Activated T-helper 17 cell treated with anti-CD3 and anti-CD28 coated beads, Interleukin-2, amount 50 U/mL, for 72 hours (primary cell): ENCODE measurements at regions not wholly inside any gene's neighbourhood (a gene's known extent, or its start where the extent isn't known, plus 50 kb on each side); places are given as distances from the start of the nearest gene placed in this dataset.
A peak's percentile ranks its signal among the peaks of the same experiment; 100 is the strongest.
"Not testable (repeated sequence)": the region's sequence is repeated elsewhere in the genome, so short reads cannot be mapped to it uniquely, and the experiment has no call there.

Experiments
- ATAC-seq: fragments of 150-1000 bp; cut with Tn5 transposase; replicated peaks from 2 replicates; pipeline ENCODE4 v1.10.0; 2021; ENCODE audit warnings: mild to moderate bottlenecking, moderate library complexity
- H3K27ac Mint-ChIP-seq: one replicate; pipeline ENCODE4 v1.8.0; 2022; ENCODE audit warnings: mixed read lengths
- H3K27me3 Mint-ChIP-seq: one replicate; pipeline ENCODE4 v1.8.0; 2022; ENCODE audit warnings: mixed read lengths
- H3K36me3 Mint-ChIP-seq: one replicate; pipeline ENCODE4 v1.8.0; 2022; ENCODE audit warnings: low read depth, mild to moderate bottlenecking, mixed read lengths
- H3K4me1 Mint-ChIP-seq: one replicate; pipeline ENCODE4 v1.8.0; 2022; ENCODE audit warnings: mixed read lengths
- H3K4me3 Mint-ChIP-seq: one replicate; pipeline ENCODE4 v1.8.0; 2022; ENCODE audit warnings: mild to moderate bottlenecking, mixed read lengths
- H3K9me3 Mint-ChIP-seq: one replicate; pipeline ENCODE4 v1.8.0; 2022; ENCODE audit warnings: mixed read lengths

GRCh38 chr5:102090770-102091169, 205.3 kb downstream of the SLCO4C1 start:
- H3K27me3 Mint-ChIP-seq = no peaks in the 10 kb centered on the region
- H3K4me3 Mint-ChIP-seq = no peak overlapping the region
- ATAC-seq = peak; percentile 21
- H3K27ac Mint-ChIP-seq = no peak overlapping the region
- H3K4me1 Mint-ChIP-seq = no peaks in the 10 kb centered on the region
- H3K9me3 Mint-ChIP-seq = peaks cover 6% of the 10 kb centered on the region
- H3K36me3 Mint-ChIP-seq = no peaks in the 10 kb centered on the region

DNA sequence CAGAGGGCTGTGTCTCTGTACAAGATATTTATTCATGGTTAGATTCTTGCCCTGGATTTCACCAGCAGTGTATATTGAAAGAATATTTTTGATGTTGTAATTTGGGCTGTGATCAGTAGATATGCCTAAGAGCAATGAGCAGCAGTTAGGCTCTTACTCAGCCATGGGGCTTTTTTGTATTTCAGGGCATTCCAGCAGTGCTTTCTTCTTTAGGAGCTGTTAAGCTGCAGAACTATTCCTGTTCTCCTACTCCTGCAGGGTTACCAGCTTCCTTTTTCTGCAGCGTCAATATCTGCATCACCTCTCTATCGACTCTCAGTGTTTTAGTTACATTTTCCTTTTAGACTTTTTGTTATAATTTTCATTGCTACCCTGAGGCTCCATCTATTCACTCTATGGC, 206.2 kb downstream of the SLCO4C1 start:
- H3K36me3 Mint-ChIP-seq = no peaks in the 10 kb centered on the region
- ATAC-seq = no peak
- H3K9me3 Mint-ChIP-seq = peaks cover 12% of the 10 kb centered on the region
- no peaks in the 10 kb centered on the region for H3K4me1 Mint-ChIP-seq
- H3K27me3 Mint-ChIP-seq = no peaks in the 10 kb centered on the region
- H3K4me3 Mint-ChIP-seq = no peak overlapping the region
- no peak overlapping the region for H3K27ac Mint-ChIP-seq

DNA sequence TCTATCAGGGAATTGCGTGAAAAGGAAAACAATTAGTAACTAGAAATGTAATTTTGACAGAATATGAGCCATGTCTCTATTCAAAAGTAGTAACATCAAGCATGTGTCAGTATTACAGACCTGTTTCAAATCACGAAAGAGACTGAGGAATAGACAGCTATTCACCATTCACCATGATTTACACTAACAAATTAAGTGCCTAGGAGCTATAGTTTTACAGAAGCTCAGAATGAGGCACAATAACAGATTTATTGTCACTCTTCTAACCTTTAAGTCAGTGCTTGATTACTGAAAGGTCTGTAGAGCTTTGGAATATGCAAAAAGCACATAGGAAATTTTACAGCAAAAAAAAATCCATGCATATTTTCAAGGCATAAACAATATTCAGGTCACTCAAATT, 208.2 kb downstream of the SLCO4C1 start:
- Mint-ChIP-seq H3K4me1 (no peaks in the 10 kb centered on the region), H3K4me3 (no peak overlapping the region), H3K27me3 (no peaks in the 10 kb centered on the region), H3K36me3 (no peaks in the 10 kb centered on the region), H3K9me3 (peaks cover 9% of the 10 kb centered on the region), H3K27ac (no peak overlapping the region)
- ATAC-seq = no peak

- ATAC-seq = no peak
- H3K4me3 Mint-ChIP-seq = no peak overlapping the region
- no peaks in the 10 kb centered on the region for H3K27me3 Mint-ChIP-seq
- no peaks in the 10 kb centered on the region for H3K4me1 Mint-ChIP-seq
- no peaks in the 10 kb centered on the region for H3K36me3 Mint-ChIP-seq
- H3K27ac Mint-ChIP-seq = no peak overlapping the region
- H3K9me3 Mint-ChIP-seq = peaks cover 12% of the 10 kb centered on the region
Measured at GRCh38 chr5:102080288-102080687, 215.8 kb downstream of the SLCO4C1 start.

DNA sequence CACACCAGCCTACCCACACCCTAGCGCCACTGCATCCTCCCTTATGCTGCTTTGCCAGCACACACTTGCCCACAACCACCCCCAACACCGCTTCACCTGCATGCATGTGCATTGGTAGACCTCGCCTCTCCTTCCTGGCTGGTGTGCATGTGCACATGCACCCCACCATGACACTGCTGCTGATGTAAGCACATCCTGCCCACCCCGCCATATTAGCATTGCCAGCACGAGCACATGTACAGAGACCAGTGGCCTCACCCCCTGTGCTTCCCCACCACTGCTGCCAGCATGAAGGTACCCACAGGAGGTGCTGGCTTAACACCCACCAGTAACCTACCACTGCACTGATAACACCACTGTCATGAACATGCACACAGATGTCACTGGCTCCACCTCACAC, 218.2 kb downstream of the SLCO4C1 start:
- Mint-ChIP-seq H3K36me3 (no peaks in the 10 kb centered on the region), H3K4me1 (no peaks in the 10 kb centered on the region), H3K4me3 (no peak overlapping the region), H3K27me3 (no peaks in the 10 kb centered on the region), H3K27ac (no peak overlapping the region), H3K9me3 (peaks cover 11% of the 10 kb centered on the region)
- ATAC-seq = no peak

- Mint-ChIP-seq H3K4me3 (no peak overlapping the region), H3K4me1 (no peaks in the 10 kb centered on the region), H3K36me3 (no peaks in the 10 kb centered on the region), H3K27ac (no peak overlapping the region), H3K27me3 (no peaks in the 10 kb centered on the region), H3K9me3 (no peaks in the 10 kb centered on the region)
- no peak for ATAC-seq
Measured at GRCh38 chr5:102069974-102070373, 226.1 kb downstream of the SLCO4C1 start.

DNA sequence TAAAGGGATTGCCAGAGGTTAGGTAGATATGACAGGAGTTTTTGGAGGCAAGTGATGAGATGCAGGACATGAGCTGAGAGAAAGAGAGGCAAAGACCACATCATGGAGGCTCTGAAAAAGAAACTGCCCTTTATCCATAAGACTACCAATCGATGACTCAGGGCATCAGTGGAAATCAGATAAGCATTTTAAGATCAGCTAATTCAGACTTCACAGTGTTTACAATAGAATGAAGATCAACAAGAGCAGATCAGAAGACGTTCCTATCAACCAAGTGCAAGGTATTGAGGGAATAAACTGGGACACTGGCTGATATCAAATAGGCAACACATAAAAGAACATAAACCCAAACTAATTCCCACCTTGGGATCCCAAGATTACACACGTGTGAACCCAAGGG, 227.2 kb downstream of the SLCO4C1 start:
- no peak overlapping the region for H3K27ac Mint-ChIP-seq
- no peaks in the 10 kb centered on the region for H3K36me3 Mint-ChIP-seq
- H3K27me3 Mint-ChIP-seq = no peaks in the 10 kb centered on the region
- H3K9me3 Mint-ChIP-seq = no peaks in the 10 kb centered on the region
- H3K4me3 Mint-ChIP-seq = no peak overlapping the region
- no peak for ATAC-seq
- H3K4me1 Mint-ChIP-seq = no peaks in the 10 kb centered on the region

DNA sequence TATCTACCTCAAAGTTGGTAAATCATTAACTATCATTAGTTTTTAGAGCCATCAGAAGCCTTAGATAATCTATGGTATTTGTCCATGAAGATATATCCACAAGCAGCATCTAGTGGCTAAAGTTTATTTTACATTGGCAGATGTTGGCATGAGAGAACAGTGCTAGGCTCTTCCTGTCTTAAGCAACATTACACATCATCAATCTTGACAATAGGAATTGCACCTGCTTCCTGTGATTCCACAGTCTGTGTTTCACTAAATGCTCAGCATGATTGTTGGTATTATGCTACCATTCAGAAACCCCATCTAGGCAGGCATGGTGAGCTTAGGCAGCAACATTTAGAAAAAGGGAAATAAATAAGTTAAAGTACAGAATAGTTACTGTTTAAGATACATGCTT, 246.6 kb downstream of the SLCO4C1 start:
- no peaks in the 10 kb centered on the region for H3K9me3 Mint-ChIP-seq
- H3K36me3 Mint-ChIP-seq = no peaks in the 10 kb centered on the region
- H3K27me3 Mint-ChIP-seq = no peaks in the 10 kb centered on the region
- H3K4me3 Mint-ChIP-seq = no peak overlapping the region
- no peak overlapping the region for H3K27ac Mint-ChIP-seq
- no peak for ATAC-seq
- H3K4me1 Mint-ChIP-seq = no peaks in the 10 kb centered on the region

DNA sequence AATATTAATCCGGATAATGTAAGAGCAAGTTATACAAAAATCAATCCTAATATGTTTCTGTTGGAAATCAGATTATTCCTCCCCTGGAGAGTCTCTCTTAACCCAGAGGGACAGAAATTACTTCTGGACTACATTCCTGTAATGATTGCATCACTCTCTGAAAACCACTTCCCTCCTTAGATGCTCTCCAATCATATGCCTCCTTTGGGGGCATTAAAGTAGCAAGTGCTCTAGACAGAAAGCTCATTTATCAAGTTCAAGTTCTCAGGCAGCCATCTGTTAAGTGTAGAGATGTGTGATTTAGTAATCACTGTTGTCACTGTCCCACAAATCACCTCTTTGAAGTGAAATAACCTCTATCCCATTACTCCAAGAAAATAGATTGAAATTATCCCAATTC, 247.1 kb downstream of the SLCO4C1 start:
- H3K4me3 Mint-ChIP-seq = no peak overlapping the region
- no peak overlapping the region for H3K27ac Mint-ChIP-seq
- H3K36me3 Mint-ChIP-seq = no peaks in the 10 kb centered on the region
- no peak for ATAC-seq
- H3K27me3 Mint-ChIP-seq = no peaks in the 10 kb centered on the region
- H3K9me3 Mint-ChIP-seq = no peaks in the 10 kb centered on the region
- H3K4me1 Mint-ChIP-seq = no peaks in the 10 kb centered on the region

GRCh38 chr5:102047073-102047472, 249.0 kb downstream of the SLCO4C1 start:
- ATAC-seq, H3K27ac Mint-ChIP-seq, H3K9me3 Mint-ChIP-seq, H3K27me3 Mint-ChIP-seq, H3K4me3 Mint-ChIP-seq, H3K36me3 Mint-ChIP-seq, H3K4me1 Mint-ChIP-seq: not testable (repeated sequence)

DNA sequence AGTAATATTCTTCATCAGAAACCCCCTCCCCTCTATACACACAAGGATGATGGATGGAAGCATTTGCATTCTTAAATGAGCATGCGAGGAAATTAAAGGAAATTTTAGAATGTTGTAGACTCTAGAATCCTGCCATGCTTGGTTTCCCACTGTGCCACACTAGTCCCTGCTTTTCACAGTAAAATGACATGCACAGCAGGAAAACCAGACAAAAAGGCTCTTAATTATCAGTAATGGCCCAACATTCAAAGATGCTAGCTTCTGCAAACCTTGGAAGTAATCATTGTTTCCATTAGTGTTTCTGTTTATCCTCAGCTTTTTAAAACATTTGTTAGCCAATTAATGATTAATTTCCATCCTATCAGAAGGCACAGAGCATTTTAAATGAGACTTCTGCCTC, 255.8 kb downstream of the SLCO4C1 start:
- Mint-ChIP-seq H3K27ac (no peak overlapping the region), H3K4me3 (no peak overlapping the region), H3K27me3 (no peaks in the 10 kb centered on the region), H3K4me1 (no peaks in the 10 kb centered on the region), H3K36me3 (no peaks in the 10 kb centered on the region), H3K9me3 (no peaks in the 10 kb centered on the region)
- ATAC-seq = no peak

GRCh38 chr5:102036927-102037326, 259.2 kb downstream of the SLCO4C1 start:
- Mint-ChIP-seq H3K27me3 (no peaks in the 10 kb centered on the region), H3K4me3 (no peak overlapping the region), H3K4me1 (no peaks in the 10 kb centered on the region), H3K27ac (no peak overlapping the region), H3K36me3 (no peaks in the 10 kb centered on the region), H3K9me3 (no peaks in the 10 kb centered on the region)
- no peak for ATAC-seq

GRCh38 chr5:102031711-102032110, 264.4 kb downstream of the SLCO4C1 start:
- peaks cover 4% of the 10 kb centered on the region for H3K9me3 Mint-ChIP-seq

DNA sequence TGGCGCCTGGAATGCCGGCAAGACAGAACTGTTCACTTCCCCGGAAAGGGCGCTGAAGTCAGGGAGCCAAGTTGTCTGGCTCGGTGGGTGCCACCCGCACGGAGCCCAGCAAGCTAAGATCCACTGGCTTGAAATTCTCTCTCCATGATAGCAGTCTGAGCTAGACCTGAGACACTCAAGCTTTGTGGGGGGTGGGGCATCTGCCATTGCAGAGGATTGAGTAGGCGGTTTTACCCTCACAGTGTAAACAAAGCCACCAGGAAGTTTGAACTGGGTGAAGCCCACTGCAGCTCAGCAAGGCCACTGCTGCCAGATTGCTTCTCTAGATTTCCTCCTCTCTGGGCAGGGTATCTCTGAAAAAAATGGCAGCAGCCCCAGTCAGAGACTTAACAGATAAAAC, 277.4 kb downstream of the SLCO4C1 start:
- Mint-ChIP-seq H3K4me3 (no peak overlapping the region), H3K36me3 (no peaks in the 10 kb centered on the region), H3K27me3 (no peaks in the 10 kb centered on the region), H3K9me3 (peaks cover 9% of the 10 kb centered on the region), H3K4me1 (no peaks in the 10 kb centered on the region), H3K27ac (no peak overlapping the region)
- ATAC-seq = no peak

More at GRCh38 chr5:102031711-102032110, 264.4 kb downstream of the SLCO4C1 start:
- Mint-ChIP-seq H3K4me1 (no peaks in the 10 kb centered on the region), H3K4me3 (no peak overlapping the region), H3K27ac (no peak overlapping the region), H3K27me3 (no peaks in the 10 kb centered on the region), H3K36me3 (no peaks in the 10 kb centered on the region)
- ATAC-seq = no peak

DNA sequence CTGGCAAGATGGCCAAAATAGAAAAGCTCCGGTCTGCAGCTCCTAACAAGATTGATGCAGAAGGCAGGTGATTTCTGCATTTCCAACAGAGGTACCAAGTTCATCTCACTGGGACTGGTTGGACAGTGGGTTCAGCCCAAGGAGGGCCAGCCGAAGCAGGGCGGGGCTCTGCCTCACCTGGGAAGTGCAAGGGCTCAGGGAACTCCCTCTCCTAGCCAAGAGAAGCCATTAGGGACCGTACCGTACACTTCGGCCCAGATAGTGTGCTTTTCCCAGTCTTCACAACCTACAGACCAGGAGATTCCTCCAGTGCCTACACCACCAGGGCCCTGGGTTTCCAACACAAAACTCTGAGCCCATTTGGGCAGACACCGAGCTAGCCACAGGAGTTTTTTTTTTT, 277.8 kb downstream of the SLCO4C1 start:
- no peaks in the 10 kb centered on the region for H3K27me3 Mint-ChIP-seq
- no peaks in the 10 kb centered on the region for H3K36me3 Mint-ChIP-seq

GRCh38 chr5:102014371-102014770, 281.7 kb downstream of the SLCO4C1 start:
- ATAC-seq = no peak
- Mint-ChIP-seq H3K9me3 (no peaks in the 10 kb centered on the region), H3K4me3 (no peak overlapping the region), H3K36me3 (no peaks in the 10 kb centered on the region), H3K27ac (no peak overlapping the region), H3K27me3 (no peaks in the 10 kb centered on the region), H3K4me1 (no peaks in the 10 kb centered on the region)

More for the DNA sequence above, 277.8 kb downstream of the SLCO4C1 start:
- H3K9me3 Mint-ChIP-seq = peaks cover 9% of the 10 kb centered on the region
- no peaks in the 10 kb centered on the region for H3K4me1 Mint-ChIP-seq
- H3K27ac Mint-ChIP-seq = no peak overlapping the region
- ATAC-seq = no peak
- H3K4me3 Mint-ChIP-seq = no peak overlapping the region
